MM.1S (cell line): ENCODE measurements at regions not wholly inside any gene's neighbourhood (a gene's known extent, or its start where the extent isn't known, plus 50 kb on each side); places are given as distances from the start of the nearest gene placed in this dataset.

Source experiments
- DNase-seq: peaks from one replicate; pipeline ENCODE4 v3.0.0-alpha.2; 2015
- H2AFZ ChIP-seq: fragments of 300-600 bp; sonication (generic); 2 replicates; pipeline ENCODE4 v1.6.0; 2016; ENCODE audit warnings: antibody characterized with exemption, low read length
- H3F3A ChIP-seq: fragments of 300-600 bp; sonication (generic); 2 replicates; pipeline ENCODE4 v1.6.1; 2016; ENCODE audit warnings: mild to moderate bottlenecking, antibody characterized with exemption, low read length, moderate library complexity, mixed read lengths; ENCODE audit not compliant: insufficient read depth
- H3K27ac ChIP-seq: fragments of 300-600 bp; sonication (generic); 2 replicates; pipeline ENCODE4 v1.5.1; 2016; ENCODE audit warnings: mild to moderate bottlenecking, low read length
- H3K27me3 ChIP-seq: fragments of 300-600 bp; sonication (generic); replicated peaks from 2 replicates; pipeline ENCODE4 v1.6.0; 2016; ENCODE audit warnings: low read length; ENCODE audit not compliant: insufficient read depth
- H3K36me3 ChIP-seq: fragments of 300-600 bp; sonication (generic); replicated peaks from 2 replicates; pipeline ENCODE4 v1.6.1; 2016; ENCODE audit warnings: mild to moderate bottlenecking, low read length, mixed read lengths; ENCODE audit not compliant: insufficient read depth
- H3K4me1 ChIP-seq: fragments of 300-600 bp; sonication (generic); 2 replicates; pipeline ENCODE4 v1.6.1; 2016; ENCODE audit warnings: low read length, mixed read lengths
- H3K4me2 ChIP-seq: fragments of 300-600 bp; sonication (generic); 2 replicates; pipeline ENCODE4 v1.6.0; 2016; ENCODE audit warnings: low read depth, low read length
- H3K4me3 ChIP-seq: fragments of 300-600 bp; sonication (generic); 2 replicates; pipeline ENCODE4 v1.5.1; 2016; ENCODE audit warnings: low read length, mixed read lengths
- H3K79me2 ChIP-seq: fragments of 300-600 bp; sonication (generic); 2 replicates; pipeline ENCODE4 v1.6.1; 2016; ENCODE audit warnings: mixed run types, low read length, mixed read lengths
- H3K9ac ChIP-seq: fragments of 300-600 bp; sonication (generic); 2 replicates; pipeline ENCODE4 v1.6.1; 2016; ENCODE audit warnings: low read length, mixed read lengths
- H3K9me2 ChIP-seq: fragments of 300-600 bp; sonication (generic); replicated peaks from 2 replicates; pipeline ENCODE4 v1.6.1; 2016; ENCODE audit warnings: mild to moderate bottlenecking, low read length, mixed read lengths; ENCODE audit not compliant: insufficient read depth
- H3K9me3 ChIP-seq: fragments of 300-600 bp; sonication (generic); replicated peaks from 2 replicates; pipeline ENCODE4 v1.6.1; 2016; ENCODE audit warnings: mild to moderate bottlenecking, low read length, mixed read lengths; ENCODE audit not compliant: insufficient read depth
- H4K20me1 ChIP-seq: fragments of 300-600 bp; sonication (generic); 2 replicates; pipeline ENCODE4 v1.6.1; 2016; ENCODE audit warnings: mild to moderate bottlenecking, low read length, moderate library complexity, mixed read lengths; ENCODE audit not compliant: insufficient read depth
- CTCF ChIP-seq: fragments of 300-600 bp; sonication (generic); IDR thresholded peaks from 2 replicates; pipeline ENCODE4 v1.5.1; 2016; ENCODE audit warnings: antibody characterized with exemption, low read length, mixed read lengths
- EZH2 ChIP-seq: fragments of 300-600 bp; sonication (generic); optimal IDR thresholded peaks from 2 replicates; pipeline ENCODE3; 2017; ENCODE audit warnings: low read depth, mild to moderate bottlenecking, antibody characterized with exemption, low read length, mixed read lengths
- EZH2phosphoT487 ChIP-seq: fragments of 300-600 bp; sonication (generic); IDR thresholded peaks from 2 replicates; pipeline ENCODE4 v1.6.1; 2018; ENCODE audit warnings: antibody characterized with exemption, low read length

DNA sequence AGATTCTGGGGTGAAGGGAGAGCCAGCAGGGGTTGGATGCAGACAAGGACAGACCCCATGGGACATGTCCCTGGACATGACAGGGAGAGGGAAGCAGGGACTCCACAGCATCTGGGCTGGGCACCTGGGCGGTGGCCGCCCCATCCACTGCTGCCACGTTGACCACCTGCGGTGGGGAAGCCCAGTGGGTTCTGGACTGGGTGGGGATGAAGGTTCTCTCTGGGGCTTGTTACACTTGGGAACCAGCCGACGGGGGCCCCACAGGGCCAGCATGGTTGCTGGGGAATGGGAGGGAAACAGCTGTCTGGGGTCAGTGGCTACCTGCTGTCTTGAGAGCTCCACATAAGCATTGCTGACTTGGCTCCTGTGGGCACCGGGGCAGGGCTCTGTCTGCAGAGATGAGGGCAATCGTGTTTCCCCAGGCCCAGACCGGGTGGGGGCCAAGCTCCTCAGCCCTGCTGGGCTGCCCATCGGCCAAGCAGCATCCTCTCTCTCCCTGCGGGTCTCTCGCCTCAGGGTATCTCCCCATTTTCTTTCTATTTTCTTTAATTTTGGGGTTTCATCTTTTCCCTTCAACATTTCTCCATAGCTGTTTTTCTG, 443.6 kb upstream of the PFKP start:
- Histone ChIP-seq H3K27ac (no peak overlapping the region), H3K9me2 (no peaks in the 10 kb centered on the region), H3K79me2 (no peaks in the 10 kb centered on the region), H3K27me3 (no peaks in the 10 kb centered on the region), H3K36me3 (no peaks in the 10 kb centered on the region), H2AFZ (no peak overlapping the region), H3K4me1 (no peaks in the 10 kb centered on the region), H3K9me3 (no peaks in the 10 kb centered on the region), H3F3A (no peaks in the 10 kb centered on the region), H4K20me1 (no peaks in the 10 kb centered on the region), H3K4me2 (no peak overlapping the region), H3K4me3 (no peak overlapping the region), H3K9ac (no peak overlapping the region)
- no peak for DNase-seq
- TF ChIP-seq EZH2phosphoT487 (no peak), CTCF (no peak), EZH2 (no peak)

GRCh38 chr10:2620827-2621521, 446.4 kb upstream of the PFKP start:
- no peak overlapping the region for H3K27ac ChIP-seq
- no peak for TF ChIP-seq CTCF
- no peak for TF ChIP-seq EZH2
- TF ChIP-seq EZH2phosphoT487: no peak
- no peaks in the 10 kb centered on the region for H3K27me3 ChIP-seq
- no peaks in the 10 kb centered on the region for H3K36me3 ChIP-seq
- no peaks in the 10 kb centered on the region for H4K20me1 ChIP-seq
- H3K79me2 ChIP-seq: no peaks in the 10 kb centered on the region
- H2AFZ ChIP-seq: no peak overlapping the region
- H3F3A ChIP-seq: no peaks in the 10 kb centered on the region
- no peaks in the 10 kb centered on the region for H3K9me2 ChIP-seq
- no peak overlapping the region for H3K9ac ChIP-seq
- no peaks in the 10 kb centered on the region for H3K9me3 ChIP-seq
- no peak for DNase-seq
- H3K4me3 ChIP-seq: no peak overlapping the region
- H3K4me2 ChIP-seq: no peak overlapping the region
- no peaks in the 10 kb centered on the region for H3K4me1 ChIP-seq

DNA sequence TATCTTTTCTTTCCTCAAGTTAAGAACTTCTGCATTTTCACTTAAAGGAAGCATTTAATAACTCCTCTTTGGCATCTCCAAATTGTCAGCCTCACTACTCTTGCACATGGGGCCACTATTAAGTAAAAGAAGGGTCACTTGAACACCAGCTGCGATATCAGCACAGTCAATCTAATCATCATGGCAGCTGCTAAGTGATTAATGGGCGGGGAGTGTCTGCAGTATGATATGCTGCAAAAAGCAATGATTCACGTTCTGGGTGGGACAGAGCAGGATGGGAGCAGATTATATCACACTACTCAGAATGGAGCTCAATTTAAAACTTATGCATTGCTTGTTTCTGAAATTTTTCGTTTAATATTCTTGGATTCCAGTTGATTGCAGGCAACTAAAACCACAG, 447.4 kb upstream of the PFKP start:
- Histone ChIP-seq H2AFZ (no peak overlapping the region), H3K4me2 (no peak overlapping the region), H3K36me3 (no peaks in the 10 kb centered on the region), H3K4me1 (no peaks in the 10 kb centered on the region), H4K20me1 (no peaks in the 10 kb centered on the region), H3K27ac (no peak overlapping the region), H3F3A (no peaks in the 10 kb centered on the region), H3K9me3 (no peaks in the 10 kb centered on the region), H3K27me3 (no peaks in the 10 kb centered on the region), H3K4me3 (no peak overlapping the region), H3K79me2 (no peaks in the 10 kb centered on the region), H3K9me2 (no peaks in the 10 kb centered on the region), H3K9ac (no peak overlapping the region)
- DNase-seq: no peak
- TF ChIP-seq EZH2 (no peak), CTCF (no peak), EZH2phosphoT487 (no peak)
